HG03060 (cell line): ENCODE measurements at regions not wholly inside any gene's neighbourhood (a gene's known extent, or its start where the extent isn't known, plus 50 kb on each side); places are given as distances from the start of the nearest gene placed in this dataset.
A peak's percentile ranks its signal among the peaks of the same experiment; 100 is the strongest.

ENCODE experiments used
- ATAC-seq: cut with Tn5 transposase; IDR thresholded peaks from one replicate; pipeline ENCODE4 v1.9.1; 2021; ENCODE audit warnings: low read depth, moderate number of reproducible peaks; ENCODE audit not compliant: unreplicated experiment

DNA sequence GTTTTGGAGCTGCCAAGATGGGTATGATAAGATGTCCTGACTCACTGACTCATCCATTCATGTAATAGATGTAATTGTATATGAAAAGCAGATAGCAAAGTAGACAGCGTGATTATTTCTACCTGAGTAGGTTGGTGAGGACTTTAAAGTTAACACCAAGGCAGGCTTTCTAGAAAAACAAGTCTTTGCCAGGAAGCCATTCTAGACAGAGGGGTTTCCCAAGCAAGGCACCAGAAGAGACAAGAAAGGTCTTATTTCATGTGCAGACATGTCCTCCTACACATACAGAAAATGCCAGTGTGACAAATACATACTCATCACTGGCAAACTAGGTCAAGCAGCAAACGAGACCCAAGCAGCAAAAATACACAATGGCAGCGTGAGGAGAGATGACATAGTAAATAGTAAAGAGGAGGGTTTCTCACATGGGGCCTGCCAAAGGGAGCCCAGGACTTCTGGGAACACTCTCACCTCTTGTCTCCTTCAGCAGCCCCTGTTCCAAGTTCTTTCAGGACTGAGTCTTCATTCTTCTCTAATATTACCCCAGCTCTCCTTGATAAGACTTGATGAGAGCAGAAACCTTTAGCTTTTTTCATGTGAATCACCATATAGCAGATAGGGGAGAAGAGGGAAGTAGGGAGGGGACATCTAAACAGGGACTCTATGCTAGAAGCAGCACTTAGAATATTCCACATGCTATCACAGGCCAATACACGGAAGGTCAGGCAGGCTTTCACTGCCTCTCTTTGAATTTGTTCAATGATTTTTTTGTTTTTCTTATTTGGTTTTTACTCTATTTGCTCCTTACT lies 114.6 kb upstream of the ATP1B1 start:
- no peak for ATAC-seq

DNA sequence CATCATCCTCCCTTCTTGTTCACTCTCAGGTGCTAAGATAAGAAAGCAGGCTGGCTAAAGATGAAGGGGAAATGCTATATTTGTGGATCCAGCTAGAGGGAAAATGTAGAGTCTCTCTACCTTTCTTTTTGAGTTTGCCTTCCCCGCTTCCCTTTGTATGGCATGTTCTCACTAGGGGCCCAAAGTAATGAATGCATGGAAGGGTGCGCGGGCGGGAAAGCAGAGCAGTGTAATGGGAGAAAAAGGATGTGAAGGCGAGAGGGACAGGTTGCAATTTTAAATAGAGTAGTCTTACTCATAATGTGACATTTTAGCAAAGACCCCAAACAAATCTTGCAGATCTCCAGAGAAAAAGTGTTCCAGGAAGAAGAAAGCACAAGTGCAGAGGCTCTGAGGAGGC lies 105.1 kb upstream of the ATP1B1 start:
- ATAC-seq: no peak

DNA sequence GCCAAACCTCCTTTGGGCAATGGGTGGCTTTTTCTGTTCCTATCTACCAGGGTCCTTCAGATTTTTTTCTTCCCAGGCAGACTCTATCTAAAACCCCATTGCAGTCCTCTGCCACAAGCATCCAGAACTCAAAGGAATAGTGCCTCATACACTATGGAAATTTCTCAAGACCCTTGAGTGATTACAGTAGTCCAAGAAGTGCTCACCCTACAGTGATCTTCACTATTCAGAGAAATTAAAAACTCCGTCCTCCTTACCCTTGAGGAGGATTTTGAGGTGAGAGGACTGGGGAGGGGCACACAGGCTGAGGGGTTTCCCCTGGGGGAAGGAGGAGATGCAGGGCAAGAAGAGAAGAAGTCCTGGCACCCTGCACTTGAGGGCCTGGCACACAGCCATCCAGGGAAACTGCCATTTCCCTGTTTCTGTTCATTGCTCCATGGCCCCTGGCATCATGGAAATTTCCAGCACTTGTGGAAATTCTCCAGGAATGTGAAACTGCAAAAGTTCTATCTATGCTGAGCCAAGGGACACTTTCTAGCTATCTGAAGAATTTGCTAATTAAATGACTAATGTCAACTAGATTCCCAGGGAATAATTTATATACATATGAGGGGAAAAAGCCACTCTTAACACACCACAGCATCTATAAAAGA lies 102.5 kb upstream of the ATP1B1 start:
- ATAC-seq: no peak

DNA sequence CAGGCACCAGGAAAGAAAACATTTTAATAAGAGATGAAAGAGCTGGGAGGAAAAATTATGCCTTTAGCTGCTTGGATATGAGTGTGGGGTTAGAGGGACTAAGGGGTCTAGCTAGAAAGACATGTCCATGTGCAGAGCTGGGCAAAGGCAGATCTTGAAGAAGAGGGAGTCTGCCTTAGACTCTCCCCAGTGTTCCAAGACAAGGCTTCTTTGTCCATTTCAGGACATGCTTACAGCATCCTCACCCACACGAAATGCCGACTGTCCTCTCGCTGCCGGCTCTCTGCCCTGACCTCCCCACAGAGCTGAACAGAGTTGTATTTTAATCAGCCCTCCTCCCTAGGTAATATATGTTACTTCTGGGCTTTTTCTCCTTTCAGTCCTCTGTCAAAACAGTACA lies 100.7 kb upstream of the ATP1B1 start:
- ATAC-seq: no peak

DNA sequence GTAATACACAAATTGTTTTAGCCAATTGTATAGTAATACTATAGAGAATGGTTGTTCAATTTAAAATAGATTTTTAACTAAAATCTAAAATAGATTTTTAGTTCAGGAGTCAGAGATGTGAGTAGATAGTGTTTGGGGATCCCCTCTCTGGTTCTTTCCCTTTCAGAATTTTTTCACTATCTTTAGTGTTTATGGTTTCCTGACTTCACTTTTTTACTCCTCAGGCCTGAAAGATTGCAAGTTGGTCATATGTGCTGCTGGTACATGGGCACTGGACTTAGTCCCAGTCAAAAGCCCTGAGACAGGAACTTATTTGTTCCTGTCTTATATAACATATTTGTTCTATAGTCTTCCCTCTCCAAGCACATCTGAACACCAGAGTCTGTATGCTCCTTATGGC lies 96.8 kb upstream of the ATP1B1 start:
- ATAC-seq: no peak

DNA sequence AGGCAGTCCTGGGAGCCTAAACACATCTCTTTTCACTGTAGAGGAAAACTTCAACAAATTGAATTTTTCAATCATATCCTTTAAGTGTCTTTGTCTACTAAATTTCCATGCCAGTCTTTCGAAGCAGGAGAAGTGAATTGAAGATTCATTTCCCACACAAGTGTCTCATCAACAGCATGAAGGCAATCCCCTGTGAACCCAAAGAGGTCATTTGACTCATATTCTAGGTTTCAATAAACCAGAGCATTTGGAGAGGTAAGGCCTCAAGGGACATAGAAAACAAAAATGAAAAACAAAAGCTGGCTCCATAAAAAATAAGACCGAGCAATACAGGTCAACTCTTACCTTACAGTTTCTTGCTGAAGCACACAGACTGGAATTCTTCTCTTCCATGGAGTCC lies 94.1 kb upstream of the ATP1B1 start:
- peak; percentile 69 for ATAC-seq

DNA sequence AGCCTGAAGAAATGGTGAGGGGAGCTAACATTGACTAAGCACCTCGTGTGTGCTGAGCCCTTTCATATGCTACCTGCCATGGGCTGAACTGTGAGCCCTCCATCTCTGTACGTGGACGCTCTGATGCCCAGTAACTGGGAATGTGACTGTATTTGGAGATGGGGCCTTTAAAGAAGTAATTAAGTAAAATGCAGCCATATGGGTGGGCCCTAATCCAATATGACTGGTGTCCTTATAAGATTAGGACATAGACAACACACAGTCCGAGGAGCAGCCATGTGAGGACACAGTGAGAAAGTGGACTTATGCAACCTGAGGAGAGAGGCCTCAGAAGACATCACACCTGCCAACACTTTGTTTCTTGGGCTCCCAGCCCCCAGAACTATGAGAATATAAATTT lies 92.7 kb upstream of the ATP1B1 start:
- no peak for ATAC-seq

DNA sequence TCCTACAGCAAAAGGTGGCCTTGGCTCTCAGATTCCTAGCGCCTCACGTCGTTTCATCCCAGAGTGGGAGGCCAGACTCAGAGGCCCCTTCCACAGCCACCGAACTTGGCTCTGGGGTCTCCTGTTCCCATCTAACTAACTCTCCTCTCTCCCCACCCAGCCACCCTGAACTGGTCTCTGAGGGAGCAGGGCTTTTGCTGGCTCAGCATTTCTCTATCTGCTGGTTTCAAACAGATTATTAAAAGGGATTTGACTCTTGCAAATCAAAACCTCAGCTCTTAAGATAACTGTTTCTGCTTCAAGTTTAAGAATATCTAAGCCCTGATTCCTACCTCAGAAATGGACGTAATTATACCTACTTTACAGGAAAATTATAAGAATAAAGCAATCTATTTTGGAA lies 91.0 kb upstream of the ATP1B1 start:
- no peak for ATAC-seq

DNA sequence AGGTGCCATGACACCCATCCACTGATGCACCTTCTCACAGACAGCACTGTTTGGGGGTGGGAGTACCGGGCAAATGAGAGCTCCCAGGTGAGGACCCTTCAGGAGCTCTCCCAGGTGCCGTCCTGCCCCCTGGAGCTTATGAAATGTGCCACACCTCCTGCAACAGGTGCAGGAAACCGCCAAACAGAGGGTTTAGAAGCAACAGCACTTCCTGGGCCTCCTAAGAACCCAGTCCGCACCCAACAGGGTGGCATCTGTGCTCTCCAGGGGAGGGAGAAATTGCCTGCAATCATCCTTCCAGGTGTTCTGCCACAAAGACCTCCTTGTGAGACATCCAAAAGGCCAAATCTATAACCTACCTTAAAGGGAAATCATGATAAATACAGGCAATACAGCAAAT lies 87.7 kb upstream of the ATP1B1 start:
- ATAC-seq: no peak

DNA sequence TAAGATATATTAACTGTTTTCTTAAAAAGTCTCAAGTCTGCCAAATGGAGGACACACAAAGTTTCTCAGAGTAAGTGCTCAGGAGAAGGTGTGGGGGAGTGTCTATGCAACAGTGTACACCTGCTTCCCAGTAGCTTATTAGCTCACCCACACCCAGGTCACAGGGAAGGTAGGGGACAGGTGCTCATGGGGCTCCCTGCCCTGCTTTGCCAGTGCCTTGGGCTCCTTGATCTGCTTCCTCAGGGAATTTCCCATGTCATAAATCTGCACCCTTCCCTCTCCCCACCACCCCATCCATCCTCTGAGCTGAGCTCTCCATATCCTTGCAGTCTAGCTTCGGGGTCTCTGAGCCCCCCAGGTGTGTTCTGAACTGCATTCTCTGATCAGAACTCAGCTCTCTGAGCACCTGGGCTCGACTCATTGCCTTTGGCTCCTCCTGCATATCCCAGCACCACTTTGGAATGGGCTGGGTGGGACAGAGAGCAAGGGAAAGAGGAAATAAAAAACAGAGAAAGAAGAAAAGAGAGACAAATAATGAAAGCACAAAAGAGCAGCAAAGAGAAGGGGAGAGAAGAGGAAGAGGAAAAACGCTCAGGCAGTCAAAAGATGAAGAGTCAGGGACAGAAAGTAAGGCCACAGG lies 87.0 kb upstream of the ATP1B1 start:
- no peak for ATAC-seq

DNA sequence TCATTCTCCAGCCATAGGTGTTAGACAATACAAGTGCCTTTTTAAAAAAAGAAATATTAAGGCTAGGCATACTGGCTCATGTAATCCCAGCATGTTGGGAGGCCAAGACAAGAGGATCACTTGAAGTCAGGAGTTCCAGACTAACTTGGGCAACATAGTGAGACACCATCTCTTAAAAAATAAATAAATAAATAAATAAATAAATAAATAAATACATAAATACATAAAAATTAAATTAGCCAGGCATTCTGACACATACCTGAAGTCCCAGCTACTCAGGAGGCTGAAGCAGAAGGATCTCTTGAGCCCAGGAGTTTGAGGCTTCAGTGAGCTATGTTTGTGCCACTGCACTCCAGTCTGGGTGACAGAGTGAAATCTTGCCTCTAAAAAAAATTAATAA lies 85.8 kb upstream of the ATP1B1 start:
- no peak for ATAC-seq

DNA sequence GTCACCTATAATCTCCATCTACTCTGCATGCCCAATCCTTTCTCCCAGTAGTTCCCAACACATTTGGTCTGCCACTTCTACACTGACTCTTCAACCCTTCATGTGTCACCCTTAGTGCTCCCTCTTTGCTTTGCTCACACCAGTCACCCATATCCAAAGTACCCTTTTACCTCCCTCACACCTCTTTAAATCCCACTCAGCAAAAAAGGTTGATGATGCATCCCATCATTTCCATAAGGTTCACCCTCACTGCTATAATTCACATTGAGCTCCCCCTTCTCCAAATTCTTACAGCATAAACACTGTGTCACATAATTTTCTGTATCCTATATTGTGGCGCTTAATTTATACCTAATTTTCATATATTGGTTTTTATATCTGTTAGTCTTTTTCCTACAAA lies 83.8 kb upstream of the ATP1B1 start:
- ATAC-seq: no peak

DNA sequence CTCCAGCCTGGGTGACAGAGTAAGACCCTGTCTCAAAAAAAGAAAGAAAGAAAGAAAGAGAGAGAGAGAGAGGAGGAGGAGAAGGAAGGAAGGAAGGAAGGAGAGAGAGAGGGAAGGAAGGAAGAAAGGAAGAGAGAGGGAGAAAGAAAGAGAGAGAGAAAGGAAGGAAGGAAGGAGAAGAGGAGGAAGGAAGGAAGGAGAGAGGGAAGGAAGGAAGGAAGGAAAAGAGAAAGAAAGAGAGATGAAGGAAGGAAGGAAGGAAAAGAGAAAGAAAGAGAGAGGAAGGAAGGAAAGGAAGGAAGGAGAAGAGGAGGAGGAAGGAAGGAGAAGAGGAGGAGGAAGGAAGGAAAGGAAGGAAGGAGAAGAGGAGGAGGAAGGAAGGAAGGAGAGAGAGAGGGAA lies 82.2 kb upstream of the ATP1B1 start:
- no peak for ATAC-seq

DNA sequence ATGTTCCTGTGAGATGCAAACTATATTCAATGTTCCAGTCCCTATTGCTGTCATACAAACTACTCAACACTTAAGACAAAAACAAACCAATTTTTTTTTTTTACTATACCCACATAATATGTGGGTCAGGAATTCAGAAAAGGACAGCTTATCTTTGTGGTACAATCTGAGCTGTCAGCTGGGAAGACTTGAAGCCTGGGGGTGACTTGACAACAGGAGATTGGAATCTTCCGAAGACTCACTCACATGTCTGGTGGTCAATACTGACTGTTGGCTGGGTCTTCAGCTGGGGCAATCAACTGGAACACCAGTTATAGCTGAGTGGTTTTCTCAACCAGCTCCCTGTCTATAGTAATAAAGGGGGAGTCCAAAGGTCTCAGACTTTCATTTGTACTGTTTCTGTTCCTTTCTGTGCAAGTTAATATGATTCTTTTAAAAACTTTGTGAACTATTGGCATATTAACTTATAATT lies 81.7 kb upstream of the ATP1B1 start:
- peak; percentile 85 for ATAC-seq

DNA sequence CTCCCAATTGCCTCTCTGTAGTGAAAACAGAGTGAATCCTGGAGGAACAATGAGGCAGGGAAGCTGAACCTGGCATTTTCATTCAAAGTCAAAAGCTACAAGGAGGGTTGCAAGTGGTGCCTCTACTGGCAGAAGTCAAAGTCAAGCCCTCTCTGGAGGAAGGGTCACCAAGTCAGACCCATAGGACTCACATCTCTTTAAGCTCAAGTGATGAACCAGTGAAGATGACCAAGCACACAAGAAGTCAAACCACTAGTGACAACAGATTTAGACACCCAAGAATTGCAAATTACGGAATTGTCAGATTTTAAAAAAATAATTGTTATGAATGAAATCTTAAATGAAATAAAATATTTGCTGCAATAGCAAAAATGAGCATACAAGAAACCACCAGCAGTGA lies 81.1 kb upstream of the ATP1B1 start:
- ATAC-seq: no peak

DNA sequence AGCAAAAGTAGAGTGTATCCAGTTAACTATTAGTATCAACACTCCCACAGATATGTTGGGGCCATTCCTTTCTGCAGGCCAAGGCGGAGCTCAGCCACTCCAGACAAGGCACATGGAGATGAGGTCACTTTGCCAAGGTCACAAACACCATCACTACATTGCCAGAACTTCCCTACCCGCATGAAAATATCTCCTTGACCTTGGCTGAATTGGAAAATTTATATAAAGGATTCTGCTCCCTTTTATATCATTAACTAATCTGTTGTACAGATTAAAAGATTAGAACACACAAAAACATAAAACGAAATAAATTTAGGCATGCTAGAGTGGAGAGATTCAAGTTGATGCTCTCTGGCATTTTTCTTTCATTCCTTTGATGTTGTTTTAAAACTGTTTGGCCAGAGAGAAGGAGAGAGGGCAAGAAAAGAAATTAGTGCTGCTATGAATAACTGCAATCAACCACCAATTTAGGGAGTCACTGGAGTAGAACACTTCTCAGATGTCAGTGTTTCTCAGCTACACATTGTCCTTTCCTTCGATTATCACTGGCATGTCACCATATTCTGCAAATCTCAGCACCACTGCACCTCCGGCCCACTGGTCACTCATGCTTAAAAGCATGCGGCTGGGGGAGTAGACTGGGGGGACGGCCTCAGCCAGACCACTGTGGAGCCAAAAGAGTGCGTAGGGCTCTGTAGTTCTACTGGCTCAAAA lies 78.7 kb upstream of the ATP1B1 start:
- no peak for ATAC-seq

DNA sequence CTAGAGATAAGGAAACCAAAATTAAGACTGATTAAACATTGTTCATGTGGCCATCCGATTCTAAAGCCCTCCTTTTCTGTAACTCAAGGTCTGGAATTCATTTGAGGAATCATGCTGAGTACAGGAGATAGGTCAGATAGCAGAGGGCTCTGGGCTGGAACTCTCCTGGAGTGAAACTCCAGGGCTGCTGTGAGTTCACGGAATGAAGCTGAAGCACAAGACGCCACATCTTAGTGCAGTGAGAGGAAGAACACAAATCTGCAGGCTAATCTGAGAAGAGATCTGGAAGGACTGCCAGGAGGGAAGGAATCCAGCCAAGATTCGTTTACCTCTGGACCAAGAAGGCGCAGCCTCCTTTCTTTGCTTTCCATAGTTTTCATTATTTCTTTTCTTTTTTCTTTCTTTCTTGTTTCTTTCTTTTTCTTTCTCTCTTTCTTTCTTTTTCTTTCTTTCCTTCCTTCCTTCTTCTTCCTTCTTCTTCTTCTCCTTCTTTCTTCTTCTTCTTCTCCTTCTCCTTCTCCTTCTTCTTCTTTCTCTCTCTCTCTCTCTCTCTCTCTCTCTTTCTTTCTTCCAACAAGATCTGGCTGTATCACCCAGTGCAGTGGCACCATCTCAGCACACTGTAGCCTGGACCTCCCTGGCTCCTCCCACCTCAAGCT lies 74.8 kb upstream of the ATP1B1 start:
- no peak for ATAC-seq

DNA sequence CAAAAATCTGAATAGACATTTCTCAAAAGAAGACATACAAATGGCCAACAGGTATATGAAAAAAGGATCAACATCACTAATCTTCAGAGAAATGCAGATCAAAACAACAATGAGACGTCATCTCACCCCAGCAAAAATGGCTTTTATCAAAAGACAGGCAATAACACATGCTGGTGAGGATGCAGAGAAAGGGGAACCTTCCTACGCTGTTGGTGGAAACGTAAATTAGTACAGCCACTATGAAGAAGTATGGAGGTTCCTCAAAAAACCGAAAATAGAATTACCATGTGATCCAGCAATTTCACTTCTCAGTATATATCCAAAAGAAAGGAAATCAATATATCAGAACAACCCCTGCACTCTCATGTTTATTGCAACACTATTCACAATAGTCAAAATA lies 65.1 kb upstream of the ATP1B1 start:
- ATAC-seq: no peak

DNA sequence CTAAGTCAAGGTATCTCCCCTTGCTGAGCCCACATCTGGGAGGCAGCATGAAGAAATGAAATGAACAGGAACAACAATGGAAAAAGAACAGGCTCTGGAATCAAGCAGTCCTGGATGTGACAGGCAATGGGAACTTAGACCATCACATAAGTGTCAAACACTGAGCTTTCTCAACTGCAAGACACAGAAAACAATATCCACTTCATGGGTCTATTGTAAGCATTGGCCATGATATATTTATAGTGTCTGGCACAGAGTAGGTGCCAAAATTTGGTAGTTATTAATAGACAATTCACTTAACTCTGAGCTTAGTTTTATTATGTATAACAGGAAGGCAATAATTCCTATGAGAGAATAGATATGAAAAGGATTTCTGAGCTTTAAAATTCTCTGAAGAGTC lies 64.1 kb upstream of the ATP1B1 start:
- ATAC-seq: no peak

DNA sequence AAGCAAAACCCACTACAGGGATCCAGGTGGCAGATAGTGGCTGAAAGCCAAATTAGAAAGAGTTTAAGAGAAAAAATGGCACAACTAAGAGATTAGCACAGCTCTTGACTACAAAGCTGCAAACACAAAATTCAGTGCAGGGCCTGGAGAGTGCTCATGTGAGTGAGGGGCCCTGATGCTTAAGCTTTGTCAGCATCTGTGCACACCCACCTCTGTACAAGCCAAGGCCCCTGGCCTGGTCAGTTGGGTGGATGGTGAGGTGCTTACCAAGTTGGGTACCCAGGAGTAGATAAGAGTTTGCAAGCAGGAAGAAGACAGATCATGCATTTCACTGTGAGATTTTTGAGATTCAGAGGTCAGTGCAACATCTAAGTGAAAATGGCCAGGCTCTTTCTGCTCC lies 62.7 kb upstream of the ATP1B1 start:
- ATAC-seq: no peak

DNA sequence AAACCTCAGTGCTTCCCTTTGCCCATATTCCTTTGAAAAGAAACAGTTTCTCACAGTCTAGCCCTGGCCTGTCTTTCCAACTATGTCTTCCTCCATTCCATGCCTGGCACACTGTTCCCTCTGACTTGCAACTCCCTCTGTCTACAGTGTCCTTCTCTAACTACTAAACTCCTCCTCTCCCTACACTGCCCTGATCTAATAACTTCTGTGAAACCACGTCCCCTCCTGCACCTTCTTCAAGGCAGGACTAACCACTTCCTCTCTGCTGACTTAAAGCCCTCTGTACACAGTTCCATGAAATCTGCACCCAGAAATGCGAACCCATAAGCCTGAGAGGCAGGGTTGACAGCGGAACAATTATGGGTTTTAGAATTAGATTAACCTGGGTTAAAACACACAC lies 62.2 kb upstream of the ATP1B1 start:
- peak; percentile 68 for ATAC-seq
